HepG2 (cell line): ENCODE measurements at regions not wholly inside any gene's neighbourhood (a gene's known extent, or its start where the extent isn't known, plus 50 kb on each side); places are given as distances from the start of the nearest gene placed in this dataset.

Experiments
- AHR ChIP-seq: IDR thresholded peaks from 2 replicates; pipeline ENCODE4 v1.6.1; 2018; ENCODE audit warnings: missing genetic modification reagents, missing compliant biosample characterization
- ATF1 ChIP-seq: IDR thresholded peaks from 2 replicates; pipeline ENCODE4 v1.6.1; 2016; ENCODE audit warnings: mild to moderate bottlenecking, control low read depth
- EEA1 ChIP-seq: sonication (generic); formaldehyde crosslinking; IDR thresholded peaks from 2 replicates; pipeline ENCODE4 v1.5.1; 2020; ENCODE audit warnings: mild to moderate bottlenecking, missing genetic modification reagents, borderline replicate concordance
- POLR2A ChIP-seq, 2 experiments: IDR thresholded peaks; 2 replicates each; pipeline ENCODE4 v1.6.1; 2011; ENCODE audit warnings: low read depth in 2 of 2, low read length in 2 of 2, mild to moderate bottlenecking in 1 of 2, moderate library complexity in 1 of 2; ENCODE audit not compliant: insufficient read depth in 1 of 2
- TF ChIP-seq, protein P1 (sequence below): IDR thresholded peaks from 2 replicates; pipeline ENCODE4 v1.6.1; 2016; ENCODE audit warnings: mild to moderate bottlenecking, missing biosample characterization, missing genetic modification reagents
- TF ChIP-seq, protein P2 (sequence below): IDR thresholded peaks from 2 replicates; pipeline ENCODE4 v1.6.1; 2012; ENCODE audit warnings: inconsistent platforms
- TF ChIP-seq, protein P3 (sequence below): IDR thresholded peaks from 2 replicates; pipeline ENCODE4 v1.6.1; 2012; ENCODE audit warnings: low read length, improper control_type of control experiment
- TF ChIP-seq, protein P4 (sequence below): sonication (generic); formaldehyde crosslinking; IDR thresholded peaks from 2 replicates; pipeline ENCODE4 v1.5.0; 2020; ENCODE audit warnings: missing genetic modification reagents

DNA sequence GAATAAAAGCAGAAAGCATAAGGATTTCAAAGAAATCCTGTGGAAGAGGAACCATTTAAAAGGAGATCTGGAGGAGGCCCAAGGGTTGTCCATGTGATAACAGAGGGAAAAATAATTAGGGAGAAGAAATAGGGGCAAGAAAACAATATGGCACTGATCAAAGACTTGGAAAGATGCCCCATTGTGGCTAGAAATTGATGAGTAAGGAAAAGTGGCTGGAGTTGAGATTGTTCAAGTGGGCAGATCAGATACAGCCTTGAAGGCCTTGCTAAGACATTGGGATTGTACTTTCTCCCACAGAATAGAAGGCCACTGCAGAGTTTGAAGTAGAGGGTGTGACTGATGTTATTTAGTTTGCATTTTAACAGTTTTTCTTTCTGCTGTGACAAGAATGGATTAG, 213.3 kb downstream of the CBLN4 start:
- TF ChIP-seq POLR2A (IDR thresholded peaks at IDR 0.05; ENCODE audit: insufficient read depth in 1 of 2, low read depth in 2 of 2, low read length in 2 of 2) (no peak), AHR (CRISPR knock-in tag) (no peak), ATF1 (CRISPR knock-in tag) (no peak), EEA1 (CRISPR knock-in tag) (no peak)
- TF ChIP-seq, protein P1, sequence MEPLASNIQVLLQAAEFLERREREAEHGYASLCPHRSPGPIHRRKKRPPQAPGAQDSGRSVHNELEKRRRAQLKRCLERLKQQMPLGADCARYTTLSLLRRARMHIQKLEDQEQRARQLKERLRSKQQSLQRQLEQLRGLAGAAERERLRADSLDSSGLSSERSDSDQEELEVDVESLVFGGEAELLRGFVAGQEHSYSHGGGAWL (CRISPR knock-in tag), result no peak
- TF ChIP-seq, protein P2, sequence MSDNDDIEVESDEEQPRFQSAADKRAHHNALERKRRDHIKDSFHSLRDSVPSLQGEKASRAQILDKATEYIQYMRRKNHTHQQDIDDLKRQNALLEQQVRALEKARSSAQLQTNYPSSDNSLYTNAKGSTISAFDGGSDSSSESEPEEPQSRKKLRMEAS, result no peak
- TF ChIP-seq, protein P3, sequence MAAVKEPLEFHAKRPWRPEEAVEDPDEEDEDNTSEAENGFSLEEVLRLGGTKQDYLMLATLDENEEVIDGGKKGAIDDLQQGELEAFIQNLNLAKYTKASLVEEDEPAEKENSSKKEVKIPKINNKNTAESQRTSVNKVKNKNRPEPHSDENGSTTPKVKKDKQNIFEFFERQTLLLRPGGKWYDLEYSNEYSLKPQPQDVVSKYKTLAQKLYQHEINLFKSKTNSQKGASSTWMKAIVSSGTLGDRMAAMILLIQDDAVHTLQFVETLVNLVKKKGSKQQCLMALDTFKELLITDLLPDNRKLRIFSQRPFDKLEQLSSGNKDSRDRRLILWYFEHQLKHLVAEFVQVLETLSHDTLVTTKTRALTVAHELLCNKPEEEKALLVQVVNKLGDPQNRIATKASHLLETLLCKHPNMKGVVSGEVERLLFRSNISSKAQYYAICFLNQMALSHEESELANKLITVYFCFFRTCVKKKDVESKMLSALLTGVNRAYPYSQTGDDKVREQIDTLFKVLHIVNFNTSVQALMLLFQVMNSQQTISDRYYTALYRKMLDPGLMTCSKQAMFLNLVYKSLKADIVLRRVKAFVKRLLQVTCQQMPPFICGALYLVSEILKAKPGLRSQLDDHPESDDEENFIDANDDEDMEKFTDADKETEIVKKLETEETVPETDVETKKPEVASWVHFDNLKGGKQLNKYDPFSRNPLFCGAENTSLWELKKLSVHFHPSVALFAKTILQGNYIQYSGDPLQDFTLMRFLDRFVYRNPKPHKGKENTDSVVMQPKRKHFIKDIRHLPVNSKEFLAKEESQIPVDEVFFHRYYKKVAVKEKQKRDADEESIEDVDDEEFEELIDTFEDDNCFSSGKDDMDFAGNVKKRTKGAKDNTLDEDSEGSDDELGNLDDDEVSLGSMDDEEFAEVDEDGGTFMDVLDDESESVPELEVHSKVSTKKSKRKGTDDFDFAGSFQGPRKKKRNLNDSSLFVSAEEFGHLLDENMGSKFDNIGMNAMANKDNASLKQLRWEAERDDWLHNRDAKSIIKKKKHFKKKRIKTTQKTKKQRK, result no peak
- TF ChIP-seq, protein P4, sequence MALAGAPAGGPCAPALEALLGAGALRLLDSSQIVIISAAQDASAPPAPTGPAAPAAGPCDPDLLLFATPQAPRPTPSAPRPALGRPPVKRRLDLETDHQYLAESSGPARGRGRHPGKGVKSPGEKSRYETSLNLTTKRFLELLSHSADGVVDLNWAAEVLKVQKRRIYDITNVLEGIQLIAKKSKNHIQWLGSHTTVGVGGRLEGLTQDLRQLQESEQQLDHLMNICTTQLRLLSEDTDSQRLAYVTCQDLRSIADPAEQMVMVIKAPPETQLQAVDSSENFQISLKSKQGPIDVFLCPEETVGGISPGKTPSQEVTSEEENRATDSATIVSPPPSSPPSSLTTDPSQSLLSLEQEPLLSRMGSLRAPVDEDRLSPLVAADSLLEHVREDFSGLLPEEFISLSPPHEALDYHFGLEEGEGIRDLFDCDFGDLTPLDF (CRISPR knock-in tag), result no peak
